ENCODE measurements at regions not wholly inside any gene's neighbourhood (a gene's known extent, or its start where the extent isn't known, plus 50 kb on each side); places are given as distances from the start of the nearest gene placed in this dataset.
A peak's percentile ranks its signal among the peaks of the same experiment; 100 is the strongest.

DNA sequence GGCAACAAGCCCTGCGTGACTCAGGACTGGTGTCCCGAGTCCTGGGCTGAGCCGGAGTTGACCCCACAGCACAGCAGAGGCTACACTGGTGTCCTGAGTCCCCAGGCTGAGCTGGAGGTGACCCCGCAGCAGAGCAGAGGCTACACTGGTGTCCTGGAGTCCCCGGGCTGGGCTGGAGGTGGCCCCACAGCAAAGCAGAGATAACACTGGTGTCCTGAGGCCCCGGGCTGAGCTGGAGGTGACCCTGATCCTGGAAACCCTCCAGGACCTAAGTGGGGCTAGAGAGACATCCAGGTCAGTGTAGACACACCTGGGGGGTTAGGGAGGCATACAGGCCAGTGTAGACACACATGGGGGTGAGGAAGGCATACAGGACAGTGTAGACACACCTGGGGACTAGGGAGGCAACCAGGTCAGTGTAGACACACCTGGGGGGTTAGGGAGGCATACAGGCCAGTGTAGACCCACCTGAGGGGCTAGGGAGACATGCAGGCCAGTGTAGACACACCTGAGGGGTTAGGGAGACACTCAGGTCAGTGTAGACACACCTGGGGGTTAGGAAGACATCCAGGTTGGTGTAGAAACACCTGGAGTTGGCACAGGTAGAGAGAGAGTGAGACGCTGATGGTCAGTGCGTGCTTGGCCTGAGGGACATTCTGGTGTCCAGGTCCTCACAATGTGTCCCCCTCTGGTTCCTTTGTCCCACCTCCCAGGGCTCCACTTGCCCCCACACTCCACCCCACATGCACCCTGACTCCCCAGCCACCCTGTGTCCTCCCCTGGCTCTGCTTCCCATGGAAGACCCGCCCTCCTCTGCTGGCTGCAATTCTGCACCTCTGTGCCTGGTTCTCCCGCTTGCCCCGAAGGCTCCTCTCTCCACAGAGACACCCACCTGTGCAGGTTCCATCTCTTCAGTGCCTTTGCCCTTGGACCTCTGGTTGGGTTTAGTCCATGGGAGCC lies 321.6 kb upstream of the SFSWAP start:
- TF ChIP-seq TAF1 (IDR thresholded peaks at IDR 0.05; ENCODE audit: low read depth) (no peak), EZH2 (IDR thresholded peaks at IDR 0.05; ENCODE audit: borderline replicate concordance, insufficient read depth, low read length, poor library complexity, severe bottlenecking) (no peak), EP300 (conservative IDR thresholded peaks at IDR 0.05; ENCODE audit: poor library complexity, severe bottlenecking) (no peak), MXI1 (conservative IDR thresholded peaks at IDR 0.05; ENCODE audit: poor library complexity, severe bottlenecking) (no peak), POLR2AphosphoS5 (IDR thresholded peaks at IDR 0.05) (no peak), CTCF (IDR thresholded peaks at IDR 0.05; ENCODE audit: poor library complexity, severe bottlenecking) (no peak), RAD21 (conservative IDR thresholded peaks at IDR 0.05) (no peak), SMC3 (conservative IDR thresholded peaks at IDR 0.05; ENCODE audit: poor library complexity) (no peak), REST (IDR thresholded peaks at IDR 0.05; ENCODE audit: borderline replicate concordance) (no peak)
- no peak overlapping the region for H2AFZ ChIP-seq (ENCODE audit: low read depth, low read length)
- H3K79me2 ChIP-seq (replicated peaks; ENCODE audit: insufficient read depth, low read length), result no peaks in the 10 kb centered on the region
- H4K20me1 ChIP-seq (ENCODE audit: insufficient read depth), result no peaks in the 10 kb centered on the region
- H3K9me2 ChIP-seq (ENCODE audit: insufficient read depth, low read length), result no peaks in the 10 kb centered on the region
- H3K9ac ChIP-seq (ENCODE audit: low read length), result no peak overlapping the region
- H3K27ac ChIP-seq (ENCODE audit: low read length), result no peak overlapping the region
- H3K27me3 ChIP-seq (ENCODE audit: insufficient read depth, low read depth, low read length), result no peaks in the 10 kb centered on the region
- no peaks in the 10 kb centered on the region for H3F3A ChIP-seq (ENCODE audit: insufficient read depth, low read length, poor library complexity, severe bottlenecking)
- no peaks in the 10 kb centered on the region for H3K36me3 ChIP-seq (ENCODE audit: insufficient read depth, low read length)
- no peak overlapping the region for H3K4me2 ChIP-seq (ENCODE audit: low read length)
- H3K4me3 ChIP-seq (ENCODE audit: low read length), result no peak overlapping the region
- H3K9me3 ChIP-seq (ENCODE audit: low read length), result no peaks in the 10 kb centered on the region

DNA sequence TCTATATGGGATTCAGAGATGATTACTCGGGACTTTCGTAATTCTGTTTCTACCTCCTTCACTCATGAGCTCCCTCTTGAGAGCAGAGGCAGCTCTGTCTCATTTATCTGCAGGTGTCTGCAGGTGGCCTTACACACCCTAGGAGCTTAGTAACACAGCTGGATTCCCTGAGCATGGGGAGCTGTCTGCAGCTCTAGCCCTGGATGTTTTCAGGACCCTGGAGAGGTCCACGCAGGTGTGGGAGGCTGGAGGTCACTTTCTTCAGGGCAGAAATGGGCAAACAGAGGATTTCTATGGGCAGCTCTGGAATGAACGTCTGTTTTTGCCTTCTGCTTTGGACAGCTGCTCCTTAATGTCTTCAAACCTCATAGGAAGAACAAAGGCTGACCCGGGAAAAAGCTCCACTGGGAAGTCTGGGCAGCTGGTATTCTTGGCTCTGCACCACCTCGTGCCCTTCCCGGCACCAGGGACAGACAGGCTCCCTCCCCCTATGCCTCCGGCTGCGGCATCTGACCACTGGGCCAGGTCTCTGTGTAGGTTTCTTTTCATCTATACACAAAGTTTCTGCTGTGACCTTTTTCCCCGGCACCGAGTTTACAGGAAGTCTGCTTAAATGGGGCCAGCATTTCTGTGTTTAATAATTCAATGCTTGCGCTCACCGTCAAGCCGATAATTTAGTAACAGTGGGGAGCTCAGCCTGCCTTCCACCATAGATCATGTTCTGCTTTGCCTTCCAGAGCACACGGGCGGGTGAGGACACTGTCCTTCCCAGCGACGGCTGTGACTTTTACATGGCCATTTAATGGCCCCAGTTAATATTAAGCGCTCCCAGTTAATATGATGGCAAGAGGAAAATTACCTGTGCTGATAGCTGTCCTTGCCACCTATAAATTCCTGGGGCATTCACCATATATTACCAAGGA lies 320.2 kb upstream of the SFSWAP start:
- Histone ChIP-seq H3K4me3 (ENCODE audit: low read length) (no peak overlapping the region), H3F3A (ENCODE audit: insufficient read depth, low read length, poor library complexity, severe bottlenecking) (no peaks in the 10 kb centered on the region), H3K27ac (ENCODE audit: low read length) (no peak overlapping the region), H3K27me3 (ENCODE audit: insufficient read depth, low read depth, low read length) (no peaks in the 10 kb centered on the region), H3K9me3 (ENCODE audit: low read length) (no peaks in the 10 kb centered on the region), H3K9ac (ENCODE audit: low read length) (no peak overlapping the region), H3K4me2 (ENCODE audit: low read length) (no peak overlapping the region), H4K20me1 (ENCODE audit: insufficient read depth) (no peaks in the 10 kb centered on the region), H3K36me3 (ENCODE audit: insufficient read depth, low read length) (no peaks in the 10 kb centered on the region), H3K9me2 (ENCODE audit: insufficient read depth, low read length) (no peaks in the 10 kb centered on the region), H2AFZ (ENCODE audit: low read depth, low read length) (no peak overlapping the region), H3K79me2 (replicated peaks; ENCODE audit: insufficient read depth, low read length) (no peaks in the 10 kb centered on the region)
- no peak for TF ChIP-seq POLR2AphosphoS5 (IDR thresholded peaks at IDR 0.05)
- TF ChIP-seq EZH2 (IDR thresholded peaks at IDR 0.05; ENCODE audit: borderline replicate concordance, insufficient read depth, low read length, poor library complexity, severe bottlenecking), result no peak
- no peak for TF ChIP-seq SMC3 (conservative IDR thresholded peaks at IDR 0.05; ENCODE audit: poor library complexity)
- TF ChIP-seq CTCF (IDR thresholded peaks at IDR 0.05; ENCODE audit: poor library complexity, severe bottlenecking), result peak; percentile 14
- TF ChIP-seq MXI1 (conservative IDR thresholded peaks at IDR 0.05; ENCODE audit: poor library complexity, severe bottlenecking), result no peak

Data from neural cell (in vitro differentiated cells).